ENCODE measurements at regions not wholly inside any gene's neighbourhood (a gene's known extent, or its start where the extent isn't known, plus 50 kb on each side); places are given as distances from the start of the nearest gene placed in this dataset.
A peak's percentile ranks its signal among the peaks of the same experiment; 100 is the strongest.

- in situ Hi-C loops (cut with HindIII; ENCODE audit: low sequenced_read_pairs): no loop called here
Observed at GRCh38 chr16:6593799-6594198, 738.8 kb upstream of the RBFOX1 start.

GRCh38 chr16:6576606-6577005 is 756.0 kb upstream of the RBFOX1 start:
- in situ Hi-C loops (cut with HindIII; ENCODE audit: low sequenced_read_pairs): no loop called here
- DNase-seq (ENCODE audit: low spot score): peak; percentile 63

More at GRCh38 chr16:6593799-6594198, 738.8 kb upstream of the RBFOX1 start:
- no peak for DNase-seq (ENCODE audit: low spot score)

- in situ Hi-C loops (cut with HindIII; ENCODE audit: low sequenced_read_pairs): no loop called here
- DNase-seq (ENCODE audit: low spot score): no peak
Observed at GRCh38 chr16:6576113-6576512, 756.5 kb upstream of the RBFOX1 start.

GRCh38 chr16:6574146-6574545 is 758.5 kb upstream of the RBFOX1 start:
- in situ Hi-C loops (cut with HindIII; ENCODE audit: low sequenced_read_pairs): no loop called here

GRCh38 chr16:6573577-6573976 is 759.1 kb upstream of the RBFOX1 start:
- in situ Hi-C loops (cut with HindIII; ENCODE audit: low sequenced_read_pairs): no loop called here
- DNase-seq (ENCODE audit: low spot score): peak; percentile 71

More at GRCh38 chr16:6574146-6574545, 758.5 kb upstream of the RBFOX1 start:
- no peak for DNase-seq (ENCODE audit: low spot score)

- DNase-seq (ENCODE audit: low spot score): peak; percentile 46
- in situ Hi-C loops (cut with HindIII; ENCODE audit: low sequenced_read_pairs): no loop called here
Observed at GRCh38 chr16:6571044-6571443, 761.6 kb upstream of the RBFOX1 start.

GRCh38 chr16:6570530-6570929 is 762.1 kb upstream of the RBFOX1 start:
- DNase-seq (ENCODE audit: low spot score): peak; percentile 67
- in situ Hi-C loops (cut with HindIII; ENCODE audit: low sequenced_read_pairs): no loop called here

GRCh38 chr16:6562986-6563385 is 769.7 kb upstream of the RBFOX1 start:
- peak; percentile 64 for DNase-seq (ENCODE audit: low spot score)
- in situ Hi-C loops (cut with HindIII; ENCODE audit: low sequenced_read_pairs): no loop called here

- in situ Hi-C loops (cut with HindIII; ENCODE audit: low sequenced_read_pairs): no loop called here
- no peak for DNase-seq (ENCODE audit: low spot score)
Observed at GRCh38 chr16:6560306-6561100, 772.1 kb upstream of the RBFOX1 start.

GRCh38 chr16:6558661-6559060 is 774.0 kb upstream of the RBFOX1 start:
- in situ Hi-C loops (cut with HindIII; ENCODE audit: low sequenced_read_pairs): no loop called here
- DNase-seq (ENCODE audit: low spot score): no peak

- DNase-seq (ENCODE audit: low spot score): peak; percentile 56
- in situ Hi-C loops (cut with HindIII; ENCODE audit: low sequenced_read_pairs): no loop called here
Observed at GRCh38 chr16:6558126-6558525, 774.5 kb upstream of the RBFOX1 start.

- in situ Hi-C loops (cut with HindIII; ENCODE audit: low sequenced_read_pairs): no loop called here
- no peak for DNase-seq (ENCODE audit: low spot score)
Observed at GRCh38 chr16:6557353-6558023, 775.2 kb upstream of the RBFOX1 start.

GRCh38 chr16:6549415-6549814 is 783.2 kb upstream of the RBFOX1 start:
- in situ Hi-C loops (cut with HindIII; ENCODE audit: low sequenced_read_pairs): no loop called here

GRCh38 chr16:6548507-6548906 is 784.1 kb upstream of the RBFOX1 start:
- no peak for DNase-seq (ENCODE audit: low spot score)
- in situ Hi-C loops (cut with HindIII; ENCODE audit: low sequenced_read_pairs): no loop called here

More at GRCh38 chr16:6549415-6549814, 783.2 kb upstream of the RBFOX1 start:
- no peak for DNase-seq (ENCODE audit: low spot score)

- no peak for DNase-seq (ENCODE audit: low spot score)
- in situ Hi-C loops (cut with HindIII; ENCODE audit: low sequenced_read_pairs): no loop called here
Observed at GRCh38 chr16:6547131-6547530, 785.5 kb upstream of the RBFOX1 start.

GRCh38 chr16:6545329-6545728 is 787.3 kb upstream of the RBFOX1 start:
- in situ Hi-C loops (cut with HindIII; ENCODE audit: low sequenced_read_pairs): no loop called here
- peak; percentile 59 for DNase-seq (ENCODE audit: low spot score)

- in situ Hi-C loops (cut with HindIII; ENCODE audit: low sequenced_read_pairs): no loop called here
Observed at GRCh38 chr16:6541267-6541666, 791.4 kb upstream of the RBFOX1 start.

GRCh38 chr16:6536411-6536810 is 796.2 kb upstream of the RBFOX1 start:
- in situ Hi-C loops (cut with HindIII; ENCODE audit: low sequenced_read_pairs): no loop called here
- no peak for DNase-seq (ENCODE audit: low spot score)

More at GRCh38 chr16:6541267-6541666, 791.4 kb upstream of the RBFOX1 start:
- DNase-seq (ENCODE audit: low spot score): no peak

- in situ Hi-C loops (cut with HindIII; ENCODE audit: low sequenced_read_pairs): no loop called here
- no peak for DNase-seq (ENCODE audit: low spot score)
Observed at GRCh38 chr16:6531067-6531466, 801.6 kb upstream of the RBFOX1 start.

- in situ Hi-C loops (cut with HindIII; ENCODE audit: low sequenced_read_pairs): no loop called here
- DNase-seq (ENCODE audit: low spot score): no peak
Observed at GRCh38 chr16:6528217-6528616, 804.4 kb upstream of the RBFOX1 start.

GRCh38 chr16:6527646-6528045 is 805.0 kb upstream of the RBFOX1 start:
- in situ Hi-C loops (cut with HindIII; ENCODE audit: low sequenced_read_pairs): no loop called here

More at GRCh38 chr16:6527646-6528045, 805.0 kb upstream of the RBFOX1 start:
- no peak for DNase-seq (ENCODE audit: low spot score)

All from G401 (cell line).